ENCODE measurements at regions not wholly inside any gene's neighbourhood (a gene's known extent, or its start where the extent isn't known, plus 50 kb on each side); places are given as distances from the start of the nearest gene placed in this dataset.

DNA sequence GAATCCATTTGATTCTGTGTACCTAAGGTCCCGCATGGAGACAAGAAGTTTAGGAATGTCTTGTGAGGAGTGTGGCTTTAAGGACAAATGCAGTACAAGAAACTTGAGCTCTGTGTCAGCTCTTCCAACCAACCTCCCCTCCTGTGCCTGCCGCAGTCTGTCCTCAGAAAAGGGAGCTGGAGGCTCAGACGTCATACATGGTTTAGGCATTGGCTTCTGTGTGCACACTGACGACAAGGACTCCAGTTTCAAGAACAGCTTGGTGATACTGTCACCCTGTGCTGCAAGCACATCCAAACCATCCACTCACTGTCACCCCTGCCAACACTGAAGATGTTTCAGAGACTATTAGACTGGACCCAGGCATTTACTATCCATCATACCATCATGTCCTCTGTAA is 470.4 kb downstream of the IRS1 start:
- TF ChIP-seq, protein P1, sequence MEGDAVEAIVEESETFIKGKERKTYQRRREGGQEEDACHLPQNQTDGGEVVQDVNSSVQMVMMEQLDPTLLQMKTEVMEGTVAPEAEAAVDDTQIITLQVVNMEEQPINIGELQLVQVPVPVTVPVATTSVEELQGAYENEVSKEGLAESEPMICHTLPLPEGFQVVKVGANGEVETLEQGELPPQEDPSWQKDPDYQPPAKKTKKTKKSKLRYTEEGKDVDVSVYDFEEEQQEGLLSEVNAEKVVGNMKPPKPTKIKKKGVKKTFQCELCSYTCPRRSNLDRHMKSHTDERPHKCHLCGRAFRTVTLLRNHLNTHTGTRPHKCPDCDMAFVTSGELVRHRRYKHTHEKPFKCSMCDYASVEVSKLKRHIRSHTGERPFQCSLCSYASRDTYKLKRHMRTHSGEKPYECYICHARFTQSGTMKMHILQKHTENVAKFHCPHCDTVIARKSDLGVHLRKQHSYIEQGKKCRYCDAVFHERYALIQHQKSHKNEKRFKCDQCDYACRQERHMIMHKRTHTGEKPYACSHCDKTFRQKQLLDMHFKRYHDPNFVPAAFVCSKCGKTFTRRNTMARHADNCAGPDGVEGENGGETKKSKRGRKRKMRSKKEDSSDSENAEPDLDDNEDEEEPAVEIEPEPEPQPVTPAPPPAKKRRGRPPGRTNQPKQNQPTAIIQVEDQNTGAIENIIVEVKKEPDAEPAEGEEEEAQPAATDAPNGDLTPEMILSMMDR (conservative IDR thresholded peaks at IDR 0.05 in 1 of 2, IDR thresholded peaks at IDR 0.05 in 1 of 2; ENCODE audit: low read depth in 1 of 2, low read length in 2 of 2): no peak
- TF ChIP-seq EZH2 (IDR thresholded peaks at IDR 0.05; ENCODE audit: low read length, missing control alignments): no peak
- Histone ChIP-seq H3K4me3 (replicated peaks in 1 of 4; ENCODE audit: control extremely low read depth in 1 of 4, insufficient read depth in 1 of 4, low read depth in 3 of 4, low read length in 4 of 4) (no peak overlapping the region), H3K27ac (ENCODE audit: insufficient read depth, low read length) (no peak overlapping the region), H3K79me2 (ENCODE audit: control insufficient read depth, insufficient read depth, low read length) (no peaks in the 10 kb centered on the region), H4K20me1 (ENCODE audit: control insufficient read depth, extremely low read depth, insufficient read depth, low read length) (no peaks in the 10 kb centered on the region), H3K36me3 (ENCODE audit: control insufficient read depth, insufficient read depth, low read length) (no peaks in the 10 kb centered on the region), H3K4me2 (ENCODE audit: extremely low read depth, insufficient read depth, low read length) (no peak overlapping the region), H3K4me1 (ENCODE audit: control insufficient read depth, extremely low read depth, insufficient read depth, low read length) (no peaks in the 10 kb centered on the region), H3K27me3 (ENCODE audit: control insufficient read depth, insufficient read depth, low read length) (no peaks in the 10 kb centered on the region), H2AFZ (ENCODE audit: low read length) (no peak overlapping the region), H3K9ac (ENCODE audit: insufficient read depth, low read length) (no peak overlapping the region), H3K9me3 (ENCODE audit: control insufficient read depth, insufficient read depth, low read depth, low read length) (no peaks in the 10 kb centered on the region)
- DNase-seq (ENCODE audit: low read depth in 2 of 2): no peak

DNA sequence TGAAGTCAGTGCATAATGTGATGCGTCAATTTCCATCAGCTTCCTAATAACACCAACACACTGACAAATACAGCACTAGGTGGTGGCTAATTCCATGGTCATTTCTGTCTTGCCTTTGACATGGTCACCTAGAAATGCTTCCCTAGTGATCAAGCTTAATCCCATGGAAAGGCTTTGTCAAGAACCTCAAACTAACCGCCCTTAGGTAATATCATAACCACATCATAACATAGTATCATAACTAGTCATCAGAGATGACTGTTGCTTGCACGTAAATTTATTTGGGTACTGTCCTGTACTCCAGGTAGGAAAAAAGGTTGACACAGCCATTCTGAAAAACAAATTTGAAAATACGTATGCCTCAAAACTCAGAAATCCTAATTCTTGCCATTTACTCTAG is 471.8 kb downstream of the IRS1 start:
- no peak for DNase-seq (ENCODE audit: low read depth in 2 of 2)
- TF ChIP-seq, protein P1 (conservative IDR thresholded peaks at IDR 0.05 in 1 of 2, IDR thresholded peaks at IDR 0.05 in 1 of 2; ENCODE audit: low read depth in 1 of 2, low read length in 2 of 2): no peak
- TF ChIP-seq EZH2 (IDR thresholded peaks at IDR 0.05; ENCODE audit: low read length, missing control alignments): no peak
- no peaks in the 10 kb centered on the region for H3K79me2 ChIP-seq (ENCODE audit: control insufficient read depth, insufficient read depth, low read length)

DNA sequence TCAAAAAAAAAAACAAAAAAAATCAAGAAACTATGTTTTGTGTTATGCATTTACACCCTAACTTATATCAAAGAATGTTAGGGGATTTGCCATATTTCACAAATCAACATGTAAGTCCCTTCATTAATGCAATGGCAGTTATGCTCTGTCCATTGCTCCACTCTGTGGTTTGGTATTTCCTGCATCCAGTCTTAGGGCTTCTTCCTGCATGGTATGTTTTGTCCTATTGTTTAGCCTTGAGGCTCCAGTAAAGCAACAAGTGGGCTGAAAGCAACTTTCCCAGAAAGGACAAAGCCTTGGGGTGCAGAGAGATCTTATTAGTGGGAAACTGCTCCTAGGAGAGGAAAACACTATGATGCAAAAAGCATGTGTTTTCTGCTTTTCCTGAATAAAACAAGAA is 474.1 kb downstream of the IRS1 start:
- Histone ChIP-seq H3K27ac (ENCODE audit: insufficient read depth, low read length) (no peak overlapping the region), H3K79me2 (ENCODE audit: control insufficient read depth, insufficient read depth, low read length) (no peaks in the 10 kb centered on the region), H3K27me3 (ENCODE audit: control insufficient read depth, insufficient read depth, low read length) (no peaks in the 10 kb centered on the region), H3K4me3 (replicated peaks in 1 of 4; ENCODE audit: control extremely low read depth in 1 of 4, insufficient read depth in 1 of 4, low read depth in 3 of 4, low read length in 4 of 4) (no peak overlapping the region), H3K9me3 (ENCODE audit: control insufficient read depth, insufficient read depth, low read depth, low read length) (no peaks in the 10 kb centered on the region), H3K4me1 (ENCODE audit: control insufficient read depth, extremely low read depth, insufficient read depth, low read length) (no peaks in the 10 kb centered on the region), H4K20me1 (ENCODE audit: control insufficient read depth, extremely low read depth, insufficient read depth, low read length) (no peaks in the 10 kb centered on the region), H3K36me3 (ENCODE audit: control insufficient read depth, insufficient read depth, low read length) (no peaks in the 10 kb centered on the region), H2AFZ (ENCODE audit: low read length) (no peak overlapping the region), H3K4me2 (ENCODE audit: extremely low read depth, insufficient read depth, low read length) (no peak overlapping the region), H3K9ac (ENCODE audit: insufficient read depth, low read length) (no peak overlapping the region)
- TF ChIP-seq, protein P1 (conservative IDR thresholded peaks at IDR 0.05 in 1 of 2, IDR thresholded peaks at IDR 0.05 in 1 of 2; ENCODE audit: low read depth in 1 of 2, low read length in 2 of 2): no peak
- TF ChIP-seq EZH2 (IDR thresholded peaks at IDR 0.05; ENCODE audit: low read length, missing control alignments): no peak
- no peak for DNase-seq (ENCODE audit: low read depth in 2 of 2)

More for the DNA sequence above, 471.8 kb downstream of the IRS1 start:
- H3K4me1 ChIP-seq (ENCODE audit: control insufficient read depth, extremely low read depth, insufficient read depth, low read length): no peaks in the 10 kb centered on the region
- no peak overlapping the region for H3K27ac ChIP-seq (ENCODE audit: insufficient read depth, low read length)
- no peak overlapping the region for H3K4me2 ChIP-seq (ENCODE audit: extremely low read depth, insufficient read depth, low read length)
- no peaks in the 10 kb centered on the region for H3K36me3 ChIP-seq (ENCODE audit: control insufficient read depth, insufficient read depth, low read length)
- no peaks in the 10 kb centered on the region for H3K27me3 ChIP-seq (ENCODE audit: control insufficient read depth, insufficient read depth, low read length)
- H3K4me3 ChIP-seq (replicated peaks in 1 of 4; ENCODE audit: control extremely low read depth in 1 of 4, insufficient read depth in 1 of 4, low read depth in 3 of 4, low read length in 4 of 4): no peak overlapping the region
- no peaks in the 10 kb centered on the region for H3K9me3 ChIP-seq (ENCODE audit: control insufficient read depth, insufficient read depth, low read depth, low read length)
- H3K9ac ChIP-seq (ENCODE audit: insufficient read depth, low read length): no peak overlapping the region
- no peak overlapping the region for H2AFZ ChIP-seq (ENCODE audit: low read length)
- no peaks in the 10 kb centered on the region for H4K20me1 ChIP-seq (ENCODE audit: control insufficient read depth, extremely low read depth, insufficient read depth, low read length)
